Bronchial epithelial cell (primary cell): ENCODE measurements at regions not wholly inside any gene's neighbourhood (a gene's known extent, or its start where the extent isn't known, plus 50 kb on each side); places are given as distances from the start of the nearest gene placed in this dataset.

Experiments
- DNase-seq: peaks from one replicate; pipeline ENCODE4 v3.0.0-alpha.2; 2010; ENCODE audit warnings: low read depth
- FAIRE-seq: peaks from 2 replicates; lab custom pipeline; 2011; peaks lifted over from hg19 to GRCh38; lab: Jason Lieb, UNC
- H3K27me3 ChIP-seq: 2 replicates; pipeline ENCODE4 v1.5.1; 2011; ENCODE audit warnings: low read length; ENCODE audit not compliant: control insufficient read depth, insufficient read depth
- H3K36me3 ChIP-seq: 2 replicates; pipeline ENCODE4 v1.5.1; 2011; ENCODE audit warnings: low read length; ENCODE audit not compliant: control insufficient read depth, insufficient read depth
- H3K4me3 ChIP-seq: 2 replicates; pipeline ENCODE4 v1.5.1; 2011; ENCODE audit warnings: mild to moderate bottlenecking, low read depth, low read length, control low read depth
- TF ChIP-seq, protein P1 (sequence below): IDR thresholded peaks from 2 replicates; pipeline ENCODE4 v1.5.1; 2011; ENCODE audit warnings: mild to moderate bottlenecking, moderate library complexity, low read length, control low read depth, inconsistent platforms; ENCODE audit not compliant: insufficient read depth, severe bottlenecking

- Histone ChIP-seq H3K27me3 (no peaks in the 10 kb centered on the region), H3K4me3 (no peak overlapping the region), H3K36me3 (no peaks in the 10 kb centered on the region)
- no peak for FAIRE-seq
- TF ChIP-seq, protein P1, sequence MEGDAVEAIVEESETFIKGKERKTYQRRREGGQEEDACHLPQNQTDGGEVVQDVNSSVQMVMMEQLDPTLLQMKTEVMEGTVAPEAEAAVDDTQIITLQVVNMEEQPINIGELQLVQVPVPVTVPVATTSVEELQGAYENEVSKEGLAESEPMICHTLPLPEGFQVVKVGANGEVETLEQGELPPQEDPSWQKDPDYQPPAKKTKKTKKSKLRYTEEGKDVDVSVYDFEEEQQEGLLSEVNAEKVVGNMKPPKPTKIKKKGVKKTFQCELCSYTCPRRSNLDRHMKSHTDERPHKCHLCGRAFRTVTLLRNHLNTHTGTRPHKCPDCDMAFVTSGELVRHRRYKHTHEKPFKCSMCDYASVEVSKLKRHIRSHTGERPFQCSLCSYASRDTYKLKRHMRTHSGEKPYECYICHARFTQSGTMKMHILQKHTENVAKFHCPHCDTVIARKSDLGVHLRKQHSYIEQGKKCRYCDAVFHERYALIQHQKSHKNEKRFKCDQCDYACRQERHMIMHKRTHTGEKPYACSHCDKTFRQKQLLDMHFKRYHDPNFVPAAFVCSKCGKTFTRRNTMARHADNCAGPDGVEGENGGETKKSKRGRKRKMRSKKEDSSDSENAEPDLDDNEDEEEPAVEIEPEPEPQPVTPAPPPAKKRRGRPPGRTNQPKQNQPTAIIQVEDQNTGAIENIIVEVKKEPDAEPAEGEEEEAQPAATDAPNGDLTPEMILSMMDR = no peak
- DNase-seq = no peak
Observed at GRCh38 chr3:153960458-153961074, 160.6 kb upstream of the ARHGEF26 start.

DNA sequence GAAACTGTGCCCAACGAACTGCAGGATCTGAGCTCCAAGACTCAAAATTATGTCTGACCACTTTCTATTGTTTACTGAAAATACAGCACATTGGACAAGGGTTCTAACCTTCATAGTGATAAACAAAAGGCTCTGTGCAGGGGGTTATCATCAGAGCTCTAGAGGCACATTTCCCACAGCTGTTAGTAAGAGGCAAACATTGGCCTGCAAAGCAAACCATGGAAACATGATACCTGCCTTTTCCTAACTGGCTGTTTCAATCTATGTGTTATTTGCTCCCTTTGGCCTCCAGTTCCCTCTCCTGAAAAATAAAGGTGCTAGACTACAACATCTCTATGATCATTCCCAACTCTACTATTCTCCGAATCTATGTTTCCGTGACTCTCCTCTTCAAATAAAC is 159.7 kb upstream of the ARHGEF26 start:
- FAIRE-seq (no peak), DNase-seq (no peak)
- no peaks in the 10 kb centered on the region for H3K36me3 ChIP-seq
- H3K4me3 ChIP-seq = no peak overlapping the region
- TF ChIP-seq, protein P1 = no peak
- no peaks in the 10 kb centered on the region for H3K27me3 ChIP-seq

DNA sequence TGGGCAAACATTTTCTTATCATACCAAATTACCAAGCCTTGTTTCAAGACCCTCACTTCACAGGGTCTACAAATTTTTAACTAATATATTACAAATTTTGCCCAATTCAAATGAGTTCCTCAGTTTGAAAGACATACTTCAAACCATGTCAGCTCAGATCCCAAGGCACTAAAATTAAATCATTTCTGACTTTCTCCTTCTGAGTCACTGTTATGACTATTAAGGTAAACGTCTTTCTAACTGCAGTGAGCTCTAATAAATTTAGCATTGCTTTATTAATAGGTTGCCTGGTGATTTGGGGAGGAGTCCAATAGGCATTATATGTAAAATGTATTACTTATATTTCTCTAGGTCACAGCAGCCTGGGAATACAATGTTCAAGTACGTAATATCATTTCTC is 158.2 kb upstream of the ARHGEF26 start:
- TF ChIP-seq, protein P1 = no peak
- Histone ChIP-seq H3K4me3 (no peak overlapping the region), H3K27me3 (no peaks in the 10 kb centered on the region), H3K36me3 (no peaks in the 10 kb centered on the region)
- FAIRE-seq (no peak), DNase-seq (peak; percentile 68)

DNA sequence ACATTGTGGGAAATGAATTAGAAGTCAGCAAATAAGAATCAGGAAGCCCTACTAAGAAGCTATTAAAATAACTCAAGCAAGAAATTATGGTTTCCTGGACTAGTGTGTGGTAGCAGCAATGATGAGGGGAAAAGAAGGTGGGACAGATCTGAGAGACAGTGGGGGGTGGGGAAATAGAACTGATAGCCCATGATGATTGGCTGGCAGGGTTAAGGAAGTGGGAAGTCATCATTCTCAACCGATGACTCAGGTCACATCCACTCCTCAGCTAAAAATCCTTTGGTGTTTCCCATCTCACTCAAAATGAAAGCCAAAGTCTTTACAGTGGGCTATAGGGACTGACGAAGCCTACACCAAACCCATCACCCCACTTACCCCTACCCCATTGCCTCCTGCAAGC is 153.9 kb upstream of the ARHGEF26 start:
- TF ChIP-seq, protein P1 = no peak
- FAIRE-seq = no peak

DNA sequence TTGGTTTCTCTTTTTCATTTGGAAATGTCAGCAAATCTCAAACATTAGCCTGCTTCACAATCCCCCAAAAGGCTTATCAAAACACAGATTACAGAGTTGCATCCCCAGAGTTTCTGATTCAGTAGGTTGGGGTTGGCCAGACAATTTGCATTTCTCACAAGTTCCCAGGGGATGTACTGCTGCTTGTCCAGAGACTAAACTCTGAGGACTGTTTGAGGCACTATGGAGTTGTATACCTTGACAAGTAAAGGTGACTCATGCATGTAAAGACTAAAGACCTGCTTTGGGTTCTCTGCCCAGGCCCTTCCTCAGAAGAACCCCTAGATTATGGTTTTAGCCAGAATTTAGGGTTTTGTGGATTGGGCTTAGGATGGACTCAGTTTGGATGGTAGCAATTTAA is 151.1 kb upstream of the ARHGEF26 start:
- TF ChIP-seq, protein P1 = no peak
- H3K27me3 ChIP-seq = no peaks in the 10 kb centered on the region
- FAIRE-seq (no peak), DNase-seq (peak; percentile 41)
- H3K36me3 ChIP-seq = no peaks in the 10 kb centered on the region
- no peak overlapping the region for H3K4me3 ChIP-seq

More for the DNA sequence above, 153.9 kb upstream of the ARHGEF26 start:
- Histone ChIP-seq H3K27me3 (no peaks in the 10 kb centered on the region), H3K36me3 (no peaks in the 10 kb centered on the region), H3K4me3 (no peak overlapping the region)
- no peak for DNase-seq

- Histone ChIP-seq H3K36me3 (no peaks in the 10 kb centered on the region), H3K27me3 (no peaks in the 10 kb centered on the region), H3K4me3 (no peak overlapping the region)
- TF ChIP-seq, protein P1 = peak; percentile 33
- FAIRE-seq (no peak), DNase-seq (peak; percentile 44)
Observed at GRCh38 chr3:153970741-153971347, 150.3 kb upstream of the ARHGEF26 start.
